ENCODE measurements at regions not wholly inside any gene's neighbourhood (a gene's known extent, or its start where the extent isn't known, plus 50 kb on each side); places are given as distances from the start of the nearest gene placed in this dataset.

GRCh38 chr2:46841621-46842020 is 74.0 kb downstream of the MCFD2 start:
- Histone ChIP-seq H3K9ac (ENCODE audit: low read length) (no peak overlapping the region), H3K27ac (ENCODE audit: low read depth, low read length) (no peak overlapping the region), H3K27me3 (ENCODE audit: insufficient read depth, low read length) (no peaks in the 10 kb centered on the region; the same call in 1 of the 2 replicates), H4K20me1 (ENCODE audit: insufficient read depth) (no peaks in the 10 kb centered on the region), H3K79me2 (ENCODE audit: insufficient read depth, low read length) (no peaks in the 10 kb centered on the region), H3K4me2 (ENCODE audit: low read length) (no peak overlapping the region), H3K9me3 (ENCODE audit: control insufficient read depth in 1 of 2, insufficient read depth in 1 of 2, low read depth in 1 of 2, low read length in 2 of 2) (no peaks in the 10 kb centered on the region), H2AFZ (ENCODE audit: low read depth, low read length, poor library complexity, severe bottlenecking) (no peak overlapping the region), H3K36me3 (ENCODE audit: control insufficient read depth in 1 of 2, insufficient read depth in 2 of 2, low read length in 2 of 2) (no peaks in the 10 kb centered on the region), H3K4me3 (replicated peaks in 1 of 2; ENCODE audit: low read depth in 1 of 2, low read length in 2 of 2) (no peak overlapping the region), H3K9me2 (ENCODE audit: insufficient read depth) (no peaks in the 10 kb centered on the region), H3K4me1 (ENCODE audit: control insufficient read depth in 1 of 2, insufficient read depth in 2 of 2, low read length in 2 of 2) (peaks cover 6 to 15% of the 10 kb centered on the region in 2 experiments)
- intact Hi-C loops (cut with micrococcal nuclease), result no loop called here
- ChIA-PET RAD21 (ENCODE audit: low non-redundant PET in 1 of 2, low total read pairs in 2 of 2, uncharacterized antibody in 2 of 2, unreplicated experiment in 2 of 2) (no interaction called here), CTCF (no interaction called here), POLR2A (interaction anchor here (1.1 kb wide), 1 partner anchor 8 kb away, joined by 3 read pairs; no protein-coding TSS in a partner anchor)
- no peak for ATAC-seq
- no peak for TF ChIP-seq TCF7L2 (IDR thresholded peaks at IDR 0.05; ENCODE audit: borderline replicate concordance, extremely low read depth, insufficient read depth, insufficient read length)
- no peak for TF ChIP-seq JUND (IDR thresholded peaks at IDR 0.05)
- no peak for TF ChIP-seq ELF1 (IDR thresholded peaks at IDR 0.05; ENCODE audit: borderline replicate concordance, low read depth)
- TF ChIP-seq ZFX (IDR thresholded peaks at IDR 0.05), result no peak
- no peak for DNase-seq (ENCODE audit: low read depth, low spot score)
- BruUV-seq (replicated peaks), result no TSS peak

- Histone ChIP-seq H3K79me2 (ENCODE audit: insufficient read depth, low read length) (no peaks in the 10 kb centered on the region), H3K4me3 (replicated peaks in 1 of 2; ENCODE audit: low read depth in 1 of 2, low read length in 2 of 2) (no peak overlapping the region), H3K9ac (ENCODE audit: low read length) (no peak overlapping the region), H3K9me2 (ENCODE audit: insufficient read depth) (no peaks in the 10 kb centered on the region), H3K36me3 (ENCODE audit: control insufficient read depth in 1 of 2, insufficient read depth in 2 of 2, low read length in 2 of 2) (no peaks in the 10 kb centered on the region), H3K4me1 (ENCODE audit: control insufficient read depth in 1 of 2, insufficient read depth in 2 of 2, low read length in 2 of 2) (peaks cover 0 to 10% of the 10 kb centered on the region in 2 experiments; a peak in 2 of 4 replicates), H3K27ac (ENCODE audit: low read depth, low read length) (no peak overlapping the region), H3K4me2 (ENCODE audit: low read length) (no peak overlapping the region), H2AFZ (ENCODE audit: low read depth, low read length, poor library complexity, severe bottlenecking) (no peak overlapping the region), H3K9me3 (ENCODE audit: control insufficient read depth in 1 of 2, insufficient read depth in 1 of 2, low read depth in 1 of 2, low read length in 2 of 2) (no peaks in the 10 kb centered on the region), H4K20me1 (ENCODE audit: insufficient read depth) (no peaks in the 10 kb centered on the region), H3K27me3 (ENCODE audit: insufficient read depth, low read length) (no peaks in the 10 kb centered on the region)
- no TSS peak for BruUV-seq (replicated peaks)
- ChIA-PET CTCF (no interaction called here), RAD21 (ENCODE audit: low non-redundant PET in 1 of 2, low total read pairs in 2 of 2, uncharacterized antibody in 2 of 2, unreplicated experiment in 2 of 2) (no interaction called here), POLR2A (interaction anchor here (1.0 kb wide), 1 partner anchor 16 kb away, joined by 3 read pairs; no protein-coding TSS in a partner anchor)
- no peak for TF ChIP-seq FOSL1 (IDR thresholded peaks at IDR 0.05; ENCODE audit: low read depth)
- TF ChIP-seq CTCF (IDR thresholded peaks at IDR 0.05 in 2 of 3, conservative IDR thresholded peaks at IDR 0.05 in 1 of 3; ENCODE audit: borderline replicate concordance in 1 of 3, insufficient read depth in 1 of 3, low read depth in 2 of 3, low read length in 2 of 3), result no peak
- TF ChIP-seq ATF3 (IDR thresholded peaks at IDR 0.05), result no peak
- no peak for TF ChIP-seq MAX (IDR thresholded peaks at IDR 0.05)
- no peak for TF ChIP-seq SP1 (IDR thresholded peaks at IDR 0.05; ENCODE audit: low read depth)
- no peak for TF ChIP-seq CBX3 (IDR thresholded peaks at IDR 0.05; ENCODE audit: low read depth)
- no peak for TF ChIP-seq SRF (IDR thresholded peaks at IDR 0.05; ENCODE audit: low read depth)
- no peak for TF ChIP-seq EZH2 (IDR thresholded peaks at IDR 0.05)
- no peak for TF ChIP-seq JUND (IDR thresholded peaks at IDR 0.05)
- no peak for TF ChIP-seq EGR1 (IDR thresholded peaks at IDR 0.05; ENCODE audit: low read depth)
- TF ChIP-seq RAD21 (IDR thresholded peaks at IDR 0.05; ENCODE audit: low read depth), result no peak
- no peak for TF ChIP-seq ZFX (IDR thresholded peaks at IDR 0.05)
- no peak for TF ChIP-seq SIN3A (IDR thresholded peaks at IDR 0.05; ENCODE audit: low read depth)
- DNase-seq (ENCODE audit: low read depth, low spot score) (no peak), ATAC-seq (no peak)
- intact Hi-C loops (cut with micrococcal nuclease), result no loop called here
Measured at GRCh38 chr2:46839045-46839444, 76.6 kb downstream of the MCFD2 start.
